ENCODE measurements at regions not wholly inside any gene's neighbourhood (a gene's known extent, or its start where the extent isn't known, plus 50 kb on each side); places are given as distances from the start of the nearest gene placed in this dataset.

DNA sequence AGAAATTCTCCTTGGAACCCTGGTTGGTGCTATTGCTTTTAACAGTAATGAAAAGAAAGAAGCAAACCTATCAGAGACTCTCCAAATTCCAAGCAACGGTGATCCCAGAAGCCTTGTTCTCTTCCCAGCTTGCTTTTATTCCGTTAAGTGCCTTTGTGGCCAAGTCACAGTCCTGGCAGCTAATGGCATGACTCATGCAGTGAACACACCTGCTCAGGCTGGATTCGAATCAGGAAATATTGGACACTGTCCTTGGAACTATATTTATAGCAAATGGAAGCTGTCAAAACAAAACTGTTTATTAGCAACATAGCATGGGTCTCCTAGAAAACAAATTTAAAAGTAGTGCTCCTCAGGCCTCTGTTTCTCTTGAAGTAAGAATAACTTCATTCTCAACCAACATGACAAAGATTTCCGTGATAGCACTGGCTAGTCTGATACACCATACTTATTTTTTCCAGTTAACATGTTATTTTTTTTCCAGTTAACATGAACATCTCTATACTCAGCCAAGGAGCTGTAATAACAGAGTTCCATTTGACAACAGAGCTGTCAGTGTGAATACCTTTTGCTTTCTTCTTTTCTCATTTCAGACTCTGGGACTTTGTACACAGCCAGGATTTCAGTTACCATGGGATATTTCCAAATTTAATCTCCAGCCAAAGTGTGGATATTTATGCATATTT, 502.4 kb downstream of the GADD45G start:
- Histone ChIP-seq H3K27me3 (no peaks in the 10 kb centered on the region), H3K4me3 (no peak overlapping the region), H3K36me3 (no peaks in the 10 kb centered on the region), H3K9me3 (no peaks in the 10 kb centered on the region), H3K4me1 (peaks cover 5 to 11% of the 10 kb centered on the region in 2 donors), H3K27ac (peak overlapping the region; percentile 51 to 62)
- TF ChIP-seq, protein P1, sequence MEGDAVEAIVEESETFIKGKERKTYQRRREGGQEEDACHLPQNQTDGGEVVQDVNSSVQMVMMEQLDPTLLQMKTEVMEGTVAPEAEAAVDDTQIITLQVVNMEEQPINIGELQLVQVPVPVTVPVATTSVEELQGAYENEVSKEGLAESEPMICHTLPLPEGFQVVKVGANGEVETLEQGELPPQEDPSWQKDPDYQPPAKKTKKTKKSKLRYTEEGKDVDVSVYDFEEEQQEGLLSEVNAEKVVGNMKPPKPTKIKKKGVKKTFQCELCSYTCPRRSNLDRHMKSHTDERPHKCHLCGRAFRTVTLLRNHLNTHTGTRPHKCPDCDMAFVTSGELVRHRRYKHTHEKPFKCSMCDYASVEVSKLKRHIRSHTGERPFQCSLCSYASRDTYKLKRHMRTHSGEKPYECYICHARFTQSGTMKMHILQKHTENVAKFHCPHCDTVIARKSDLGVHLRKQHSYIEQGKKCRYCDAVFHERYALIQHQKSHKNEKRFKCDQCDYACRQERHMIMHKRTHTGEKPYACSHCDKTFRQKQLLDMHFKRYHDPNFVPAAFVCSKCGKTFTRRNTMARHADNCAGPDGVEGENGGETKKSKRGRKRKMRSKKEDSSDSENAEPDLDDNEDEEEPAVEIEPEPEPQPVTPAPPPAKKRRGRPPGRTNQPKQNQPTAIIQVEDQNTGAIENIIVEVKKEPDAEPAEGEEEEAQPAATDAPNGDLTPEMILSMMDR (IDR thresholded peaks at IDR 0.05), result no peak
- no peak for TF ChIP-seq POLR2A (IDR thresholded peaks at IDR 0.05)
- intact Hi-C loops (cut with DNase I; ENCODE audit: low total_unique reads), result no loop called here
- peak; percentile 65 to 67 for DNase-seq

DNA sequence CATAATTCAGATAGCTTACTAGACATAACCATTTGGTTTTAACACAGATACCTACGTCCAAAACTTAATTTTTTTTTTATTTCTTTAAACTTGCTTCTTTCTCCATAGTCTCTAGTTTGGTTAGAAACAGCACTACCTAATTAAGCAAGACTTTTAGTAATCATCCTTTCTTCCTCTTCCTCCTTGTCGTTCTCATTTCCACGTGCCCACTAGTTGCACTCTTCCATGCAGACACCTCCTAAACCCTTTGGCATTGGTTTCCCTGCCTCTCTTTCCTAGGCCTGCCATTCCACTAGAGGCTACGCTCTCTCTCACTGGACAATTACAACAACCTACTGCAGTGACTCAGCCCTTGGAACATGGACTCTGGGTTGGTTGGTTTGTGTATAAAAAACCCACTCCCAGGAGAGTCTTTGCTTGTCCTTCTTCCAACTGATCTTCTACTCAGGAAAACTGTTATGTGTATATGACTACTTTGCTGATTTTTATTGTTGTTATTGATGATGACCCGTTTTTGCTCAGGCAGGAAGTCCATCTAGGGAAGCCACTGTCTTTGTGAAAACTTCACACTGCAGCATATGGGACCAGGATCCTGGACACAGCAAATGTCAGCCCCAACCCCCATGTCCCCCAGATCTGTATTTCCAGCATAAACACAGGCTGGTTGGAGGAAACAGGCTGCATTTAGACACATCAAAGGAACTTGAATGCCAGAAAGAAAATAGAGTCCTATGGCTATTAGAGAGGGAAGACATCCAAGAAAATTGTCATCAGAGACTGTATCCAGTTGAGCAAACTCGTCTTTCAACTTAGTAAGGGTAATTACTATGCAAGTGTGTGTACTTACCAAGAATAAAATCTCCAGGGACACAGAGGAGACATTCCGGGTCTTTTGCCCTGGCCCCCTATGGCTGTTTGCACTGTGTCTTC, 503.2 kb downstream of the GADD45G start:
- Histone ChIP-seq H3K4me3 (no peak overlapping the region), H3K9me3 (no peaks in the 10 kb centered on the region), H3K27me3 (no peaks in the 10 kb centered on the region), H3K27ac (peak overlapping the region; percentile 51 to 62), H3K4me1 (peaks cover 5 to 11% of the 10 kb centered on the region in 2 donors), H3K36me3 (no peaks in the 10 kb centered on the region)
- DNase-seq, result no peak
- TF ChIP-seq, protein P1 (IDR thresholded peaks at IDR 0.05), result no peak
- TF ChIP-seq POLR2A (IDR thresholded peaks at IDR 0.05), result no peak
- intact Hi-C loops (cut with DNase I; ENCODE audit: low total_unique reads), result no loop called here

DNA sequence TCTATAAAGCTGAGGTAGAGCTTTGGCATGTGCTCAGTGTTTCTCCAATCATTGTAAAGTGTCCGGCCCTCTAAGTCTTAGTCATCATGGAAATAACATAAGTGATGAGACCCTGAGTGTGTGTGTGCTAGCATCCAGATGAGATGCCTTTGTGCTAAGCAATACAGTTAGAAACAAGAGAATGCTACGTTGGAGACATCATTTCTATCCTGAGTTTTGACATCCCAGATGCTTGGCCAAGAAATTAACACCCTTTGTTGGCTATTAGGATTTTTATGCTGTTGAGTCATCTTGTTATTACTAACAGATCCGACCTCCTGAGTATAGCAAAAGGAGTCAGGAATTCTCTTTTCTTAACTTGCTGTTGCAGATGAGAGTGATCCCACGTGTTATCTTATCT, 508.0 kb downstream of the GADD45G start:
- no peaks in the 10 kb centered on the region for H3K9me3 ChIP-seq
- intact Hi-C loops (cut with DNase I; ENCODE audit: low total_unique reads), result no loop called here
- H3K36me3 ChIP-seq, result no peaks in the 10 kb centered on the region
- no peak overlapping the region for H3K27ac ChIP-seq
- no peaks in the 10 kb centered on the region for H3K27me3 ChIP-seq
- no peak for DNase-seq
- no peak for TF ChIP-seq POLR2A (IDR thresholded peaks at IDR 0.05)
- TF ChIP-seq, protein P1 (IDR thresholded peaks at IDR 0.05), result no peak
- H3K4me1 ChIP-seq, result peaks cover 4 to 8% of the 10 kb centered on the region in 2 donors
- H3K4me3 ChIP-seq, result no peak overlapping the region

DNA sequence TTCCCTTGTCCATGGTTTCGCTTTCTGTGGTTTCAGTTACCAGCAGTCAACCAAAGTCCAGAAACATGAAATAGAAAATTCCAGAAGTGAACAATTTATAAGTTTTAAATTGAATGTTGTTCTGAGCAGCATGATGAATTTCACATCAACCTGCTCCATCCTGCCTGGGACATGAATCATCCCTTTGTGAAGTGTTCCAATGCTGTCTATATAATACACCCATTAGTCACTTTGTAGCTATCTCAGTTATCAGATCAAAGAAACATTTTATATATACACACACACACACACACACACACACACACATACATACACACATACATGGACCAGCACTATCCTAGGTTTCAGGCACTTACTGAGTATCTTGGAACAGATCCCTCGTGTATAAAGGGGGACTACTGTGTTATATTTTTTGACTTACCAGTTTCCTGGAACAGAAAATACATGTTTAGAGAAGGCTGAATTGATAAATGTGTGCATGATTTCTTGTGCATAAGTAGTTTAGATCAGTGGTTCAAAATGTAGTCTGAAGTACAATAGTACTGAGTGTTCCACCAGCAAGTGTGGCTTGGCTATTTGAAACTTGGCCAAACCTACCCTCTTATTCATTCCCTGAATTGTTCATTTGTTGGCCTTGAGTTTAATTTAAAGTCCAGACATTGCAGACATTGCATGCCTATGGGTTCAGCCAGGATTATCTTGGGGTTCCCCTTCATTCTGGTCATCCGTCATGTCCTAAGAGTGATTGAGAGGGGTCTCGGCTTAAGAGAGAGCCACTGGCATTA, 510.0 kb downstream of the GADD45G start:
- H3K27ac ChIP-seq, result no peak overlapping the region
- H3K27me3 ChIP-seq, result no peaks in the 10 kb centered on the region
- H3K4me1 ChIP-seq, result no peaks in the 10 kb centered on the region
- intact Hi-C loops (cut with DNase I; ENCODE audit: low total_unique reads), result no loop called here
- no peak for DNase-seq
- TF ChIP-seq, protein P1 (IDR thresholded peaks at IDR 0.05), result no peak
- TF ChIP-seq POLR2A (IDR thresholded peaks at IDR 0.05), result no peak
- H3K9me3 ChIP-seq, result no peaks in the 10 kb centered on the region
- H3K4me3 ChIP-seq, result no peak overlapping the region
- no peaks in the 10 kb centered on the region for H3K36me3 ChIP-seq
